MM.1S (cell line): ENCODE measurements at regions not wholly inside any gene's neighbourhood (a gene's known extent, or its start where the extent isn't known, plus 50 kb on each side); places are given as distances from the start of the nearest gene placed in this dataset.

Source experiments
- EZH2 ChIP-seq: fragments of 300-600 bp; sonication (generic); optimal IDR thresholded peaks from 2 replicates; pipeline ENCODE3; 2017; ENCODE audit warnings: low read depth, mild to moderate bottlenecking, antibody characterized with exemption, low read length, mixed read lengths
- EZH2phosphoT487 ChIP-seq: fragments of 300-600 bp; sonication (generic); IDR thresholded peaks from 2 replicates; pipeline ENCODE4 v1.6.1; 2018; ENCODE audit warnings: antibody characterized with exemption, low read length
- TF ChIP-seq, protein P1 (sequence below): fragments of 300-600 bp; sonication (generic); IDR thresholded peaks from 2 replicates; pipeline ENCODE4 v1.5.1; 2016; ENCODE audit warnings: antibody characterized with exemption, low read length, mixed read lengths

DNA sequence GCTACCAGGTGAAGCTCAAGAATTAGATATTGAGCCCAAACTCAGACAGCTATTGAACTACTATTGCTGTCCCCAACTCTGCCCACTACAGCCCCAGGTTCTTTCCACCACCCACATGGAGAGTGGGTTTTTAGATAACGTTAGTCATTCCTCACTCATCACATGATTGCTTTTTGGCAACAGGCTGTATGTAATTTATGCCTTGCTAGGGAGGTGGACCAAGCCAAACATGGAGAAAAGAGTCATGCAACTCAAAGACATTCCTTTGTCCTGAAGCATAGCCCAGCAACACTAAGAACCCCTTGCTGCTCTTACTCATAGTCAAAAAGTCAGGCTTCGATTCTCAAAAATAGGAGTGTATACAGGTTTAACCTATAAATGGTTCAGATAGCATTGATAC lies 275.9 kb upstream of the VCX3A start:
- TF ChIP-seq, protein P1, sequence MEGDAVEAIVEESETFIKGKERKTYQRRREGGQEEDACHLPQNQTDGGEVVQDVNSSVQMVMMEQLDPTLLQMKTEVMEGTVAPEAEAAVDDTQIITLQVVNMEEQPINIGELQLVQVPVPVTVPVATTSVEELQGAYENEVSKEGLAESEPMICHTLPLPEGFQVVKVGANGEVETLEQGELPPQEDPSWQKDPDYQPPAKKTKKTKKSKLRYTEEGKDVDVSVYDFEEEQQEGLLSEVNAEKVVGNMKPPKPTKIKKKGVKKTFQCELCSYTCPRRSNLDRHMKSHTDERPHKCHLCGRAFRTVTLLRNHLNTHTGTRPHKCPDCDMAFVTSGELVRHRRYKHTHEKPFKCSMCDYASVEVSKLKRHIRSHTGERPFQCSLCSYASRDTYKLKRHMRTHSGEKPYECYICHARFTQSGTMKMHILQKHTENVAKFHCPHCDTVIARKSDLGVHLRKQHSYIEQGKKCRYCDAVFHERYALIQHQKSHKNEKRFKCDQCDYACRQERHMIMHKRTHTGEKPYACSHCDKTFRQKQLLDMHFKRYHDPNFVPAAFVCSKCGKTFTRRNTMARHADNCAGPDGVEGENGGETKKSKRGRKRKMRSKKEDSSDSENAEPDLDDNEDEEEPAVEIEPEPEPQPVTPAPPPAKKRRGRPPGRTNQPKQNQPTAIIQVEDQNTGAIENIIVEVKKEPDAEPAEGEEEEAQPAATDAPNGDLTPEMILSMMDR = no peak
- TF ChIP-seq EZH2 = no peak
- TF ChIP-seq EZH2phosphoT487 = no peak
